ENCODE measurements at regions not wholly inside any gene's neighbourhood (a gene's known extent, or its start where the extent isn't known, plus 50 kb on each side); places are given as distances from the start of the nearest gene placed in this dataset.

GRCh38 chr4:189313064-189313463, 627.6 kb upstream of the FRG1 start:
- TF ChIP-seq POLR2AphosphoS5 (IDR thresholded peaks at IDR 0.05) (no peak), CTCF (IDR thresholded peaks at IDR 0.05 in 8 of 11, conservative IDR thresholded peaks at IDR 0.05 in 3 of 11) (no peak), POLR2A (IDR thresholded peaks at IDR 0.05) (no peak)

Measured in spleen (tissue), 7 donors.